ENCODE measurements at regions not wholly inside any gene's neighbourhood (a gene's known extent, or its start where the extent isn't known, plus 50 kb on each side); places are given as distances from the start of the nearest gene placed in this dataset.

GRCh38 chr20:62540504-62540903, 64.7 kb upstream of the GATA5 start:
- no peak overlapping the region for H3K4me3 ChIP-seq (replicated peaks in 1 of 2; ENCODE audit: low read depth in 1 of 2, low read length in 2 of 2)
- ATAC-seq (no peak), DNase-seq (ENCODE audit: low read depth, low spot score) (no peak)
- no peak overlapping the region for H3K9ac ChIP-seq (ENCODE audit: low read length)
- H3K9me2 ChIP-seq (ENCODE audit: insufficient read depth) = no peaks in the 10 kb centered on the region
- no peaks in the 10 kb centered on the region for H3K27me3 ChIP-seq (ENCODE audit: insufficient read depth, low read length)
- no peaks in the 10 kb centered on the region for H3K36me3 ChIP-seq (ENCODE audit: control insufficient read depth in 1 of 2, insufficient read depth in 2 of 2, low read length in 2 of 2)
- no peak for TF ChIP-seq CBX3 (IDR thresholded peaks at IDR 0.05; ENCODE audit: low read depth)
- peak in 2 of 3 experiments; percentile 21 to 34; a peak in 2 of 6 replicates for TF ChIP-seq CTCF (IDR thresholded peaks at IDR 0.05 in 2 of 3, conservative IDR thresholded peaks at IDR 0.05 in 1 of 3; ENCODE audit: borderline replicate concordance in 1 of 3, insufficient read depth in 1 of 3, low read depth in 2 of 3, low read length in 2 of 3)
- no peak for TF ChIP-seq RAD21 (IDR thresholded peaks at IDR 0.05; ENCODE audit: low read depth)
- POLR2A ChIA-PET = no interaction called here
- no peaks in the 10 kb centered on the region; a peak in 1 of 4 replicates for H3K4me1 ChIP-seq (ENCODE audit: control insufficient read depth in 1 of 2, insufficient read depth in 2 of 2, low read length in 2 of 2)
- H3K27ac ChIP-seq (ENCODE audit: low read depth, low read length) = no peak overlapping the region
- intact Hi-C loops (cut with micrococcal nuclease) = no loop called here
- H4K20me1 ChIP-seq (ENCODE audit: insufficient read depth) = no peaks in the 10 kb centered on the region
- CTCF ChIA-PET = no interaction called here
- H3K79me2 ChIP-seq (ENCODE audit: insufficient read depth, low read length) = no peaks in the 10 kb centered on the region
- H2AFZ ChIP-seq (ENCODE audit: low read depth, low read length, poor library complexity, severe bottlenecking) = no peak overlapping the region
- BruUV-seq (replicated peaks) = no TSS peak
- RAD21 ChIA-PET (ENCODE audit: low non-redundant PET in 1 of 2, low total read pairs in 2 of 2, uncharacterized antibody in 2 of 2, unreplicated experiment in 2 of 2) = no interaction called here
- H3K9me3 ChIP-seq (ENCODE audit: control insufficient read depth in 1 of 2, insufficient read depth in 1 of 2, low read depth in 1 of 2, low read length in 2 of 2) = peaks cover 0 to 9% of the 10 kb centered on the region in 2 experiments; a peak in 1 of 4 replicates
- H3K4me2 ChIP-seq (ENCODE audit: low read length) = no peak overlapping the region

- Histone ChIP-seq H3K27me3 (ENCODE audit: insufficient read depth, low read length) (no peaks in the 10 kb centered on the region), H2AFZ (ENCODE audit: low read depth, low read length, poor library complexity, severe bottlenecking) (no peak overlapping the region), H4K20me1 (ENCODE audit: insufficient read depth) (no peaks in the 10 kb centered on the region), H3K9me2 (ENCODE audit: insufficient read depth) (no peaks in the 10 kb centered on the region), H3K4me1 (ENCODE audit: control insufficient read depth in 1 of 2, insufficient read depth in 2 of 2, low read length in 2 of 2) (no peaks in the 10 kb centered on the region), H3K36me3 (ENCODE audit: control insufficient read depth in 1 of 2, insufficient read depth in 2 of 2, low read length in 2 of 2) (no peaks in the 10 kb centered on the region), H3K79me2 (ENCODE audit: insufficient read depth, low read length) (no peaks in the 10 kb centered on the region), H3K4me2 (ENCODE audit: low read length) (no peak overlapping the region), H3K9me3 (ENCODE audit: control insufficient read depth in 1 of 2, insufficient read depth in 1 of 2, low read depth in 1 of 2, low read length in 2 of 2) (peaks cover 0 to 9% of the 10 kb centered on the region in 2 experiments; a peak in 1 of 4 replicates), H3K9ac (ENCODE audit: low read length) (no peak overlapping the region), H3K4me3 (replicated peaks in 1 of 2; ENCODE audit: low read depth in 1 of 2, low read length in 2 of 2) (no peak overlapping the region), H3K27ac (ENCODE audit: low read depth, low read length) (no peak overlapping the region)
- CTCF ChIA-PET = no interaction called here
- POLR2A ChIA-PET = no interaction called here
- intact Hi-C loops (cut with micrococcal nuclease) = no loop called here
- BruUV-seq (replicated peaks) = no TSS peak
- ATAC-seq (no peak), DNase-seq (ENCODE audit: low read depth, low spot score) (no peak)
- no peak for TF ChIP-seq ZBTB33 (IDR thresholded peaks at IDR 0.05; ENCODE audit: extremely low read depth, insufficient replicate concordance, low read length)
- RAD21 ChIA-PET (ENCODE audit: low non-redundant PET in 1 of 2, low total read pairs in 2 of 2, uncharacterized antibody in 2 of 2, unreplicated experiment in 2 of 2) = no interaction called here
These were observed 67.1 kb upstream of the GATA5 start for GRCh38 chr20:62542862-62543261.
